Keratinocyte (primary cell): ENCODE measurements at regions not wholly inside any gene's neighbourhood (a gene's known extent, or its start where the extent isn't known, plus 50 kb on each side); places are given as distances from the start of the nearest gene placed in this dataset.

Experiments used
- EZH2 ChIP-seq: IDR thresholded peaks from one replicate; pipeline ENCODE4 v1.6.1; 2012; ENCODE audit warnings: inconsistent platforms, mild to moderate bottlenecking, low read length, moderate library complexity
- TF ChIP-seq, protein P1 (sequence below), 3 experiments: IDR thresholded peaks in 1 of 3; conservative IDR thresholded peaks in 1 of 3; optimal IDR thresholded peaks in 1 of 3; 2 replicates in 2 of 3; 3 replicates in 1 of 3; pipeline versions ENCODE3 to v1.5.1; 2011; ENCODE audit warnings: low read length in 3 of 3, mild to moderate bottlenecking in 3 of 3, moderate library complexity in 2 of 3, control low read depth in 1 of 3, inconsistent platforms in 1 of 3; ENCODE audit not compliant: insufficient read depth in 2 of 3; ENCODE audit errors: extremely low read depth in 1 of 3

- TF ChIP-seq EZH2: no peak
- TF ChIP-seq, protein P1, sequence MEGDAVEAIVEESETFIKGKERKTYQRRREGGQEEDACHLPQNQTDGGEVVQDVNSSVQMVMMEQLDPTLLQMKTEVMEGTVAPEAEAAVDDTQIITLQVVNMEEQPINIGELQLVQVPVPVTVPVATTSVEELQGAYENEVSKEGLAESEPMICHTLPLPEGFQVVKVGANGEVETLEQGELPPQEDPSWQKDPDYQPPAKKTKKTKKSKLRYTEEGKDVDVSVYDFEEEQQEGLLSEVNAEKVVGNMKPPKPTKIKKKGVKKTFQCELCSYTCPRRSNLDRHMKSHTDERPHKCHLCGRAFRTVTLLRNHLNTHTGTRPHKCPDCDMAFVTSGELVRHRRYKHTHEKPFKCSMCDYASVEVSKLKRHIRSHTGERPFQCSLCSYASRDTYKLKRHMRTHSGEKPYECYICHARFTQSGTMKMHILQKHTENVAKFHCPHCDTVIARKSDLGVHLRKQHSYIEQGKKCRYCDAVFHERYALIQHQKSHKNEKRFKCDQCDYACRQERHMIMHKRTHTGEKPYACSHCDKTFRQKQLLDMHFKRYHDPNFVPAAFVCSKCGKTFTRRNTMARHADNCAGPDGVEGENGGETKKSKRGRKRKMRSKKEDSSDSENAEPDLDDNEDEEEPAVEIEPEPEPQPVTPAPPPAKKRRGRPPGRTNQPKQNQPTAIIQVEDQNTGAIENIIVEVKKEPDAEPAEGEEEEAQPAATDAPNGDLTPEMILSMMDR (optimal IDR thresholded peaks at IDR 0.05 in 1 of 3, IDR thresholded peaks at IDR 0.05 in 1 of 3, conservative IDR thresholded peaks at IDR 0.05 in 1 of 3; ENCODE audit: extremely low read depth in 1 of 3, insufficient read depth in 2 of 3, low read length in 3 of 3): no peak
Measured at GRCh38 chr16:59259950-59260319, 525.8 kb upstream of the GOT2 start.
